HEK293 (cell line): ENCODE measurements at regions not wholly inside any gene's neighbourhood (a gene's known extent, or its start where the extent isn't known, plus 50 kb on each side); places are given as distances from the start of the nearest gene placed in this dataset.

Experiments
- FEZF1 ChIP-seq: fragments of 450-650 bp; formaldehyde crosslinking; IDR thresholded peaks from 2 replicates; pipeline ENCODE4 v1.5.1; 2016; ENCODE audit warnings: missing biosample characterization, missing genetic modification characterization
- HIC1 ChIP-seq: fragments of 450-650 bp; formaldehyde crosslinking; IDR thresholded peaks from 2 replicates; pipeline ENCODE4 v1.5.1; 2016; ENCODE audit warnings: missing biosample characterization, missing genetic modification characterization
- HOXD13 ChIP-seq: sonication (generic); formaldehyde crosslinking; IDR thresholded peaks from 2 replicates; pipeline ENCODE4 v1.8.0; 2022; ENCODE audit warnings: missing genetic modification reagents, borderline replicate concordance
- SCRT1 ChIP-seq: fragments of 450-650 bp; formaldehyde crosslinking; IDR thresholded peaks from 2 replicates; pipeline ENCODE4 v1.5.1; 2016; ENCODE audit warnings: missing biosample characterization, missing genetic modification characterization, borderline replicate concordance
- WT1 ChIP-seq: fragments of 450-650 bp; formaldehyde crosslinking; IDR thresholded peaks from 2 replicates; pipeline ENCODE4 v1.5.1; 2016; ENCODE audit warnings: missing biosample characterization, missing genetic modification characterization
- ZBTB48 ChIP-seq: fragments of 450-650 bp; formaldehyde crosslinking; IDR thresholded peaks from 2 replicates; pipeline ENCODE4 v1.5.1; 2016; ENCODE audit warnings: missing biosample characterization, missing genetic modification characterization
- ZFP69B ChIP-seq: fragments of 450-650 bp; formaldehyde crosslinking; IDR thresholded peaks from 2 replicates; pipeline ENCODE4 v1.5.1; 2016; ENCODE audit warnings: missing biosample characterization, missing genetic modification characterization
- ZNF10 ChIP-seq: fragments of 450-650 bp; formaldehyde crosslinking; IDR thresholded peaks from 2 replicates; pipeline ENCODE4 v1.5.1; 2017; ENCODE audit warnings: missing biosample characterization, missing genetic modification characterization
- ZNF121 ChIP-seq: fragments of 450-650 bp; formaldehyde crosslinking; IDR thresholded peaks from 2 replicates; pipeline ENCODE4 v1.5.1; 2016; ENCODE audit warnings: missing biosample characterization, missing genetic modification characterization
- ZNF140 ChIP-seq: fragments of 450-650 bp; formaldehyde crosslinking; IDR thresholded peaks from 2 replicates; pipeline ENCODE4 v1.5.1; 2016; ENCODE audit warnings: missing biosample characterization, missing genetic modification characterization
- ZNF175 ChIP-seq: fragments of 450-650 bp; formaldehyde crosslinking; IDR thresholded peaks from 2 replicates; pipeline ENCODE4 v1.5.1; 2016; ENCODE audit warnings: missing biosample characterization, missing genetic modification characterization
- ZNF19 ChIP-seq: fragments of 450-650 bp; formaldehyde crosslinking; IDR thresholded peaks from 2 replicates; pipeline ENCODE4; 2016; ENCODE audit warnings: missing biosample characterization, missing genetic modification characterization, low read depth
- ZNF2 ChIP-seq: fragments of 450-650 bp; formaldehyde crosslinking; IDR thresholded peaks from 2 replicates; pipeline ENCODE4 v1.5.1; 2016; ENCODE audit warnings: missing biosample characterization, missing genetic modification characterization
- ZNF341 ChIP-seq: fragments of 450-650 bp; formaldehyde crosslinking; IDR thresholded peaks from 2 replicates; pipeline ENCODE4; 2016; ENCODE audit warnings: low read depth, missing biosample characterization, missing genetic modification characterization
- ZNF426 ChIP-seq: fragments of 450-650 bp; formaldehyde crosslinking; IDR thresholded peaks from 2 replicates; pipeline ENCODE4 v1.5.1; 2017; ENCODE audit warnings: missing biosample characterization, missing genetic modification characterization, mild to moderate bottlenecking, inconsistent platforms, moderate library complexity
- ZNF48 ChIP-seq: fragments of 450-650 bp; formaldehyde crosslinking; IDR thresholded peaks from 2 replicates; pipeline ENCODE4 v1.5.1; 2016; ENCODE audit warnings: missing biosample characterization, missing genetic modification characterization
- ZNF548 ChIP-seq: fragments of 450-650 bp; formaldehyde crosslinking; IDR thresholded peaks from 2 replicates; pipeline ENCODE4 v1.5.1; 2016; ENCODE audit warnings: missing biosample characterization, missing genetic modification characterization
- ZNF561 ChIP-seq: fragments of 450-650 bp; IDR thresholded peaks from 2 replicates; pipeline ENCODE4 v1.5.1; 2018; ENCODE audit warnings: missing biosample characterization, missing genetic modification characterization, borderline replicate concordance
- ZNF571 ChIP-seq: fragments of 450-650 bp; formaldehyde crosslinking; IDR thresholded peaks from 2 replicates; pipeline ENCODE4 v1.5.0; 2017; ENCODE audit warnings: missing biosample characterization, missing genetic modification characterization
- ZNF621 ChIP-seq: fragments of 450-650 bp; formaldehyde crosslinking; IDR thresholded peaks from 2 replicates; pipeline ENCODE4 v1.5.1; 2017; ENCODE audit warnings: missing biosample characterization, missing genetic modification characterization
- ZNF624 ChIP-seq: fragments of 450-650 bp; formaldehyde crosslinking; IDR thresholded peaks from 2 replicates; pipeline ENCODE4 v1.5.1; 2017; ENCODE audit warnings: missing biosample characterization, missing genetic modification characterization
- ZNF645 ChIP-seq: fragments of 450-650 bp; formaldehyde crosslinking; IDR thresholded peaks from 2 replicates; pipeline ENCODE4; 2016; ENCODE audit warnings: missing biosample characterization, missing genetic modification characterization
- ZNF664 ChIP-seq: fragments of 450-650 bp; formaldehyde crosslinking; IDR thresholded peaks from 2 replicates; pipeline ENCODE4 v1.5.1; 2016; ENCODE audit warnings: missing biosample characterization, missing genetic modification characterization
- ZNF785 ChIP-seq: fragments of 450-650 bp; formaldehyde crosslinking; IDR thresholded peaks from 2 replicates; pipeline ENCODE4 v1.5.1; 2016; ENCODE audit warnings: missing biosample characterization, missing genetic modification characterization
- ZNF791 ChIP-seq: fragments of 450-650 bp; formaldehyde crosslinking; IDR thresholded peaks from 2 replicates; pipeline ENCODE4 v1.5.1; 2016; ENCODE audit warnings: missing biosample characterization, missing genetic modification characterization
- ZSCAN30 ChIP-seq: fragments of 450-650 bp; IDR thresholded peaks from 2 replicates; pipeline ENCODE4 v1.5.1; 2018; ENCODE audit warnings: missing biosample characterization, mild to moderate bottlenecking, missing genetic modification characterization, moderate library complexity
- ZXDB ChIP-seq: fragments of 450-650 bp; formaldehyde crosslinking; IDR thresholded peaks from 2 replicates; pipeline ENCODE4 v1.5.1; 2016; ENCODE audit warnings: missing biosample characterization, missing genetic modification characterization
- TF ChIP-seq, protein P1 (sequence below): fragments of 450-650 bp; formaldehyde crosslinking; IDR thresholded peaks from 2 replicates; pipeline ENCODE4 v1.5.1; 2016; ENCODE audit warnings: missing biosample characterization, missing genetic modification characterization
- TF ChIP-seq, protein P2 (sequence below): fragments of 450-650 bp; formaldehyde crosslinking; IDR thresholded peaks from 2 replicates; pipeline ENCODE4 v1.5.0; 2017; ENCODE audit warnings: missing biosample characterization, missing genetic modification characterization, borderline replicate concordance
- TF ChIP-seq, protein P3 (sequence below): fragments of 450-650 bp; IDR thresholded peaks from 2 replicates; pipeline ENCODE4 v1.5.1; 2018; ENCODE audit warnings: missing biosample characterization, mild to moderate bottlenecking, missing genetic modification characterization
- TF ChIP-seq, protein P4 (sequence below): fragments of 450-650 bp; formaldehyde crosslinking; IDR thresholded peaks from 2 replicates; pipeline ENCODE4 v1.5.1; 2017; ENCODE audit warnings: missing biosample characterization, mild to moderate bottlenecking, missing genetic modification characterization, moderate library complexity

- peak; percentile 60 for TF ChIP-seq FEZF1 (tag by site-specific recombination)
- TF ChIP-seq, protein P1, sequence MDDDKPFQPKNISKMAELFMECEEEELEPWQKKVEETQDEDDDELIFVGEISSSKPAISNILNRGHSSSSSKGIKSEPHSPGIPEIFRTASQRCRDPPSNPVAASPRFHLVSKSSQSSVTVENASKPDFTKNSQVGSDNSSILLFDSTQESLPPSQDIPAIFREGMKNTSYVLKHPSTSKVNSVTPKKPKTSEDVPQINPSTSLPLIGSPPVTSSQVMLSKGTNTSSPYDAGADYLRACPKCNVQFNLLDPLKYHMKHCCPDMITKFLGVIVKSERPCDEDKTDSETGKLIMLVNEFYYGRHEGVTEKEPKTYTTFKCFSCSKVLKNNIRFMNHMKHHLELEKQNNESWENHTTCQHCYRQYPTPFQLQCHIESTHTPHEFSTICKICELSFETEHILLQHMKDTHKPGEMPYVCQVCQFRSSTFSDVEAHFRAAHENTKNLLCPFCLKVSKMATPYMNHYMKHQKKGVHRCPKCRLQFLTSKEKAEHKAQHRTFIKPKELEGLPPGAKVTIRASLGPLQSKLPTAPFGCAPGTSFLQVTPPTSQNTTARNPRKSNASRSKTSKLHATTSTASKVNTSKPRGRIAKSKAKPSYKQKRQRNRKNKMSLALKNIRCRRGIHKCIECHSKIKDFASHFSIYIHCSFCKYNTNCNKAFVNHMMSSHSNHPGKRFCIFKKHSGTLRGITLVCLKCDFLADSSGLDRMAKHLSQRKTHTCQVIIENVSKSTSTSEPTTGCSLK (tag by site-specific recombination) = no peak
- no peak for TF ChIP-seq ZNF121 (tag by site-specific recombination)
- no peak for TF ChIP-seq ZNF548 (tag by site-specific recombination)
- TF ChIP-seq ZSCAN30 (tag by site-specific recombination) = 0 out of 2 replicates have a peak, but pooled peaks have one; percentile 51
- TF ChIP-seq ZNF621 (tag by site-specific recombination) = no peak
- TF ChIP-seq HOXD13 = no peak
- TF ChIP-seq ZBTB48 (tag by site-specific recombination) = 0 out of 2 replicates have a peak, but pooled peaks have one; percentile 16
- TF ChIP-seq ZNF664 (tag by site-specific recombination) = peak; percentile 12; the same call in 1 of the 2 replicates
- TF ChIP-seq ZNF175 (tag by site-specific recombination) = no peak
- TF ChIP-seq ZNF645 = no peak
- no peak for TF ChIP-seq ZNF2 (tag by site-specific recombination)
- no peak for TF ChIP-seq ZXDB (tag by site-specific recombination)
- TF ChIP-seq ZFP69B (tag by site-specific recombination) = no peak
- TF ChIP-seq ZNF791 (tag by site-specific recombination) = no peak
- TF ChIP-seq, protein P2, sequence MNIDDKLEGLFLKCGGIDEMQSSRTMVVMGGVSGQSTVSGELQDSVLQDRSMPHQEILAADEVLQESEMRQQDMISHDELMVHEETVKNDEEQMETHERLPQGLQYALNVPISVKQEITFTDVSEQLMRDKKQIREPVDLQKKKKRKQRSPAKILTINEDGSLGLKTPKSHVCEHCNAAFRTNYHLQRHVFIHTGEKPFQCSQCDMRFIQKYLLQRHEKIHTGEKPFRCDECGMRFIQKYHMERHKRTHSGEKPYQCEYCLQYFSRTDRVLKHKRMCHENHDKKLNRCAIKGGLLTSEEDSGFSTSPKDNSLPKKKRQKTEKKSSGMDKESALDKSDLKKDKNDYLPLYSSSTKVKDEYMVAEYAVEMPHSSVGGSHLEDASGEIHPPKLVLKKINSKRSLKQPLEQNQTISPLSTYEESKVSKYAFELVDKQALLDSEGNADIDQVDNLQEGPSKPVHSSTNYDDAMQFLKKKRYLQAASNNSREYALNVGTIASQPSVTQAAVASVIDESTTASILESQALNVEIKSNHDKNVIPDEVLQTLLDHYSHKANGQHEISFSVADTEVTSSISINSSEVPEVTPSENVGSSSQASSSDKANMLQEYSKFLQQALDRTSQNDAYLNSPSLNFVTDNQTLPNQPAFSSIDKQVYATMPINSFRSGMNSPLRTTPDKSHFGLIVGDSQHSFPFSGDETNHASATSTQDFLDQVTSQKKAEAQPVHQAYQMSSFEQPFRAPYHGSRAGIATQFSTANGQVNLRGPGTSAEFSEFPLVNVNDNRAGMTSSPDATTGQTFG = no peak
- peak; percentile 87 for TF ChIP-seq ZNF341
- TF ChIP-seq SCRT1 (tag by site-specific recombination) = no peak
- TF ChIP-seq, protein P3, sequence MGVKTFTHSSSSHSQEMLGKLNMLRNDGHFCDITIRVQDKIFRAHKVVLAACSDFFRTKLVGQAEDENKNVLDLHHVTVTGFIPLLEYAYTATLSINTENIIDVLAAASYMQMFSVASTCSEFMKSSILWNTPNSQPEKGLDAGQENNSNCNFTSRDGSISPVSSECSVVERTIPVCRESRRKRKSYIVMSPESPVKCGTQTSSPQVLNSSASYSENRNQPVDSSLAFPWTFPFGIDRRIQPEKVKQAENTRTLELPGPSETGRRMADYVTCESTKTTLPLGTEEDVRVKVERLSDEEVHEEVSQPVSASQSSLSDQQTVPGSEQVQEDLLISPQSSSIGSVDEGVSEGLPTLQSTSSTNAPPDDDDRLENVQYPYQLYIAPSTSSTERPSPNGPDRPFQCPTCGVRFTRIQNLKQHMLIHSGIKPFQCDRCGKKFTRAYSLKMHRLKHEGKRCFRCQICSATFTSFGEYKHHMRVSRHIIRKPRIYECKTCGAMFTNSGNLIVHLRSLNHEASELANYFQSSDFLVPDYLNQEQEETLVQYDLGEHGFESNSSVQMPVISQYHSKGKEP = no peak
- TF ChIP-seq ZNF19 = no peak
- TF ChIP-seq WT1 = peak; percentile 62
- no peak for TF ChIP-seq ZNF561 (tag by site-specific recombination)
- TF ChIP-seq ZNF571 = no peak
- TF ChIP-seq HIC1 = no peak
- TF ChIP-seq, protein P4, sequence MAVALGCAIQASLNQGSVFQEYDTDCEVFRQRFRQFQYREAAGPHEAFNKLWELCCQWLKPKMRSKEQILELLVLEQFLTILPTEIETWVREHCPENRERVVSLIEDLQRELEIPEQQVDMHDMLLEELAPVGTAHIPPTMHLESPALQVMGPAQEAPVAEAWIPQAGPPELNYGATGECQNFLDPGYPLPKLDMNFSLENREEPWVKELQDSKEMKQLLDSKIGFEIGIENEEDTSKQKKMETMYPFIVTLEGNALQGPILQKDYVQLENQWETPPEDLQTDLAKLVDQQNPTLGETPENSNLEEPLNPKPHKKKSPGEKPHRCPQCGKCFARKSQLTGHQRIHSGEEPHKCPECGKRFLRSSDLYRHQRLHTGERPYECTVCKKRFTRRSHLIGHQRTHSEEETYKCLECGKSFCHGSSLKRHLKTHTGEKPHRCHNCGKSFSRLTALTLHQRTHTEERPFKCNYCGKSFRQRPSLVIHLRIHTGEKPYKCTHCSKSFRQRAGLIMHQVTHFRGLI (tag by site-specific recombination) = no peak; the same call in 1 of the 2 replicates
- no peak for TF ChIP-seq ZNF426 (tag by site-specific recombination)
- TF ChIP-seq ZNF624 (tag by site-specific recombination) = no peak
- no peak for TF ChIP-seq ZNF785
- TF ChIP-seq ZNF140 (tag by site-specific recombination) = no peak
- no peak for TF ChIP-seq ZNF10 (tag by site-specific recombination)
- TF ChIP-seq ZNF48 = no peak
These were observed 593.2 kb downstream of the INSC start (continued) for GRCh38 chr11:15707971-15708370.
